Panc1 (cell line): ENCODE measurements at regions not wholly inside any gene's neighbourhood (a gene's known extent, or its start where the extent isn't known, plus 50 kb on each side); places are given as distances from the start of the nearest gene placed in this dataset.

Experiments
- CTCF ChIP-seq: fragments of 450-650 bp; IDR thresholded peaks from 2 replicates; pipeline ENCODE4 v1.5.1; 2017; ENCODE audit warnings: mild to moderate bottlenecking
- POLR2AphosphoS5 ChIP-seq: IDR thresholded peaks from 2 replicates; pipeline ENCODE4 v1.6.1; 2012; ENCODE audit warnings: mild to moderate bottlenecking, low read depth, low read length, moderate library complexity
- REST ChIP-seq, 2 experiments: IDR thresholded peaks; 2 replicates each; pipeline ENCODE4 v1.6.1; 2011 to 2012; ENCODE audit warnings: low read depth in 2 of 2, control low read depth in 1 of 2, low read length in 1 of 2, mild to moderate bottlenecking in 1 of 2, moderate library complexity in 1 of 2; ENCODE audit not compliant: insufficient read depth in 1 of 2
- SIN3A ChIP-seq: IDR thresholded peaks from 2 replicates; pipeline ENCODE4 v1.6.1; 2012; ENCODE audit warnings: low read depth, mild to moderate bottlenecking, low read length, moderate library complexity, borderline replicate concordance; ENCODE audit not compliant: insufficient read depth
- TCF7L2 ChIP-seq: IDR thresholded peaks from 2 replicates; pipeline ENCODE4 v1.6.1; 2011; ENCODE audit warnings: mild to moderate bottlenecking, low read depth, low read length, inconsistent platforms

GRCh38 chr6:74768120-74768519 lies 437.7 kb downstream of the COL12A1 start:
- TF ChIP-seq CTCF, result no peak
- TF ChIP-seq POLR2AphosphoS5, result no peak
- no peak for TF ChIP-seq REST (IDR thresholded peaks at IDR 0.05; ENCODE audit: insufficient read depth in 1 of 2, low read depth in 2 of 2, low read length in 1 of 2)
- no peak for TF ChIP-seq TCF7L2
- no peak for TF ChIP-seq SIN3A
